PC-9 (cell line): ENCODE measurements at regions not wholly inside any gene's neighbourhood (a gene's known extent, or its start where the extent isn't known, plus 50 kb on each side); places are given as distances from the start of the nearest gene placed in this dataset.

Experiments
- CTCF ChIP-seq: fragments of 200-600 bp; sonication (generic); conservative IDR thresholded peaks from 2 replicates; pipeline ENCODE4 v1.6.1; 2017; ENCODE audit warnings: mixed run types, antibody characterized with exemption, mild to moderate bottlenecking, moderate library complexity
- EZH2 ChIP-seq: fragments of 200-600 bp; sonication (generic); IDR thresholded peaks from 2 replicates; pipeline ENCODE4 v1.8.0; 2017; ENCODE audit warnings: antibody characterized with exemption, low read depth

DNA sequence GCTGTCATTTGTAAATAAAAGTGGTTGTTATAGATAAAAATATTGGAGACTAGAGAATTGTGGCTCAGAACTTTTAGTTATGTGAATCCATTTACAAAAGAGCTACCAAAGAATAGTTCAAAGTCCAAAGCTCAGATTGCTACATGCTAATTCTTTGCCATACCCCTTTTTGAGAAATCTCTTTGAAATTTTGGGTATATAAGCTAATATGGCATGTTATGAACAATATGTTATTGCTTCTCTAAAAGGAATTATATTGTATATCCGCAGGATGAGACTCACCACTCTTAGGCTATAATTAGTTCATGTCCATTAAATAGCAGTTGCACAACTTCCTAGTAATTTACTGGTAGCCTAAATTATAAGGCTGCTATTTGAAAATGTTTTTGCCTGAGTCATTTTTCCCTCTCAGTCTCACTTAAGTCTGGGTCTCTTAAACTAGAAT is 178.0 kb downstream of the ZNF281 start:
- TF ChIP-seq CTCF (no peak), EZH2 (no peak)
